ENCODE measurements at regions not wholly inside any gene's neighbourhood (a gene's known extent, or its start where the extent isn't known, plus 50 kb on each side); places are given as distances from the start of the nearest gene placed in this dataset.

DNA sequence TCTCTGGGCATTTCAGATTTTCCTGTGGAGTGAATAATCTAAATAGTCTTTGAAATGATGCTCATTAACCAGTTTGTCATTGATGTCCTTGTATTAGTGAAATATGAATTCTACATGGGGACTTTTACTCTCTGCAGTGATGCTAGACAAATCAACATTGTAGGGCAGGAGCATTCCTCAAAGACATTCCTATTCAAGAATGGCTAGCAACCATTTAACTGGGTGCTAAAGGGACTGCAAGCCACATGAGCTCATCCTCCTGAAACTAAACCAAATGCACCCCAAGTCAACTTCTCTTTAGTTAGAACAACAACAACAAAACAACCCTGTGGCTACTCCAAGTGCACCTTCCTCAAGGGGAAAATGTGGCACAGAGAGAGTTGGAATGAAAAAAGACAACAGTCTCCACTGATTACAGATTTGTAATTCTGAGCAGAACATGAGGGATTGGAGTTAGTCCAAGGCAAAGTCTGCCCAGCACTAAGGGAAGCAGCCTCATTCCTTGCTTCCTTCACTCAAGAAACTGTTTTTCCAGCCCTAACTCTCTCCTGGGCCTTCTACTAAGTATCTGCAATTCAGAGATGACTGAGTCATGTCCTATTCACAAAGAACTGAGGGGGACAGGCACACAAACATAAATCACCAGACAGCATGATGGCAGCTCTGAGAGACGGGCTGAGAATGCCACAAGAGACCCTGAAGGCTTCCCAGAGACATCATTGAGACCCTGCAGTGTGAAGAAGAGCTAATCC, 82.0 kb upstream of the WWC1 start:
- H3K4me3 ChIP-seq (ENCODE audit: low read depth, low read length), result no peak overlapping the region
- H3K9me3 ChIP-seq, result no peaks in the 10 kb centered on the region

DNA sequence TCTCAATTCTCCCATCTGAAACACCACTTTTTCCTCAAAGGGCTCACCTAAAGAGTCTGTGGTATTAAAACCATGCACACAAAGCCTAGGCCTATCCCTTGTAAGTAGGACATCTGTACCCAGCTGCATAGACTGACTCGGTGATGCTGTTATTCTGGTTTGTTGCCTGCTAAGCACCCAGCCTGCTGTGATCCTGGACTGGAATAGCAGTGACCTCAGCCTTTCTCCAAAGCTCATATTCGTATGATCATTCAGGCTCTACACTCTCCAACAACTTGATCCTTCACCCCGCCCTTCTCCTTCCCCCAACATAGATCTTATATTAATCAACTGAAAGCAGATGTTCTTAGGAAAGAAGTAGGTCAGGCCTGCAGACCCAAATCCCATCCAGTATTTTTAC, 81.4 kb upstream of the WWC1 start:
- no peak overlapping the region for H3K4me3 ChIP-seq (ENCODE audit: low read depth, low read length)
- no peaks in the 10 kb centered on the region for H3K4me1 ChIP-seq
- TF ChIP-seq, protein P1, sequence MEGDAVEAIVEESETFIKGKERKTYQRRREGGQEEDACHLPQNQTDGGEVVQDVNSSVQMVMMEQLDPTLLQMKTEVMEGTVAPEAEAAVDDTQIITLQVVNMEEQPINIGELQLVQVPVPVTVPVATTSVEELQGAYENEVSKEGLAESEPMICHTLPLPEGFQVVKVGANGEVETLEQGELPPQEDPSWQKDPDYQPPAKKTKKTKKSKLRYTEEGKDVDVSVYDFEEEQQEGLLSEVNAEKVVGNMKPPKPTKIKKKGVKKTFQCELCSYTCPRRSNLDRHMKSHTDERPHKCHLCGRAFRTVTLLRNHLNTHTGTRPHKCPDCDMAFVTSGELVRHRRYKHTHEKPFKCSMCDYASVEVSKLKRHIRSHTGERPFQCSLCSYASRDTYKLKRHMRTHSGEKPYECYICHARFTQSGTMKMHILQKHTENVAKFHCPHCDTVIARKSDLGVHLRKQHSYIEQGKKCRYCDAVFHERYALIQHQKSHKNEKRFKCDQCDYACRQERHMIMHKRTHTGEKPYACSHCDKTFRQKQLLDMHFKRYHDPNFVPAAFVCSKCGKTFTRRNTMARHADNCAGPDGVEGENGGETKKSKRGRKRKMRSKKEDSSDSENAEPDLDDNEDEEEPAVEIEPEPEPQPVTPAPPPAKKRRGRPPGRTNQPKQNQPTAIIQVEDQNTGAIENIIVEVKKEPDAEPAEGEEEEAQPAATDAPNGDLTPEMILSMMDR (IDR thresholded peaks at IDR 0.05; ENCODE audit: low read depth, low read length), result no peak
- H3K36me3 ChIP-seq, result no peaks in the 10 kb centered on the region
- no peak for DNase-seq
- H3K27me3 ChIP-seq, result no peaks in the 10 kb centered on the region
- no peaks in the 10 kb centered on the region for H3K9me3 ChIP-seq

More for the DNA sequence above, 82.0 kb upstream of the WWC1 start:
- no peaks in the 10 kb centered on the region for H3K36me3 ChIP-seq
- TF ChIP-seq, protein P1 (IDR thresholded peaks at IDR 0.05; ENCODE audit: low read depth, low read length), result no peak
- no peak for DNase-seq
- no peaks in the 10 kb centered on the region for H3K27me3 ChIP-seq
- no peaks in the 10 kb centered on the region for H3K4me1 ChIP-seq

DNA sequence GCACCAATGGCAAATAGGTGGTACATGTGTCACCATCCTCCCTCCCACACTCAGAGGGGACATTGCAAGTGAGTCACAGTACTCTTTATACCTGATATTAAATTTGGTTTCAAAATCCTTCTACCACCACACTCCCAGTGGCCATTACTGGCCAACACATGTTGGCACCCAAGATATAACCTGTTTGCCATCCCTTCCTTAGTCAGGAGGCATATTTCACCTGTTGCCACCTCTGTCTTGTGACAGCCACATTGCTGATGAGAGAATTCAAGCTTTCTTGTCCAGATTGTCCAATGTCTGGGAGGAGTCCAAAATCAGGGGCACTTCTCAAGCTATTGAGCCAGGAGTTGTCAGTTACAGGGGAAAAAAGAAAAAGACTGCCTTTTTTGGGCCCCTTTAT, 80.2 kb upstream of the WWC1 start:
- no peaks in the 10 kb centered on the region for H3K9me3 ChIP-seq
- DNase-seq, result no peak
- no peak overlapping the region for H3K4me3 ChIP-seq (ENCODE audit: low read depth, low read length)
- no peaks in the 10 kb centered on the region for H3K36me3 ChIP-seq
- no peaks in the 10 kb centered on the region for H3K27me3 ChIP-seq
- TF ChIP-seq, protein P1 (IDR thresholded peaks at IDR 0.05; ENCODE audit: low read depth, low read length), result no peak
- H3K4me1 ChIP-seq, result no peaks in the 10 kb centered on the region

DNA sequence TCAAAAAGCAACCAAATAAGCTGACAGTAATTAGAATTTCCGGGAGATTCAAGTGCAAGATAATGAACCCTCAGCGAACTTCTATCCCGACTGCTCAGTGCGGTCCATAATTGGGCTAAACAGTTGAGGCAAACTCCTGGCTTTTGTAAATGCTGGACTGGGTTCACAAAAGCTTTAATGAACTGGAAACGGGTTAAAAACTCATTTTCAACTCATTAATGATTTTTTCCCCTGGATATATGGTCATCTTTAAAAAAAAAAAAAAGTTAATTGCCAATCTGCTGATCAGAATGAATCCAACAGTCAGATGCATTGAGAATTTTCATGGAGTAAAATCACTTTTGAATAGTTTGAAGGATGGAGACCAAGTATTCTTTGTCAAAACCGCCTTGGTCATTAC, 79.5 kb upstream of the WWC1 start:
- H3K4me3 ChIP-seq (ENCODE audit: low read depth, low read length), result no peak overlapping the region
- TF ChIP-seq, protein P1 (IDR thresholded peaks at IDR 0.05; ENCODE audit: low read depth, low read length), result no peak
- H3K27me3 ChIP-seq, result no peaks in the 10 kb centered on the region
- no peak for DNase-seq
- H3K36me3 ChIP-seq, result no peaks in the 10 kb centered on the region
- H3K4me1 ChIP-seq, result no peaks in the 10 kb centered on the region
- H3K9me3 ChIP-seq, result no peaks in the 10 kb centered on the region

DNA sequence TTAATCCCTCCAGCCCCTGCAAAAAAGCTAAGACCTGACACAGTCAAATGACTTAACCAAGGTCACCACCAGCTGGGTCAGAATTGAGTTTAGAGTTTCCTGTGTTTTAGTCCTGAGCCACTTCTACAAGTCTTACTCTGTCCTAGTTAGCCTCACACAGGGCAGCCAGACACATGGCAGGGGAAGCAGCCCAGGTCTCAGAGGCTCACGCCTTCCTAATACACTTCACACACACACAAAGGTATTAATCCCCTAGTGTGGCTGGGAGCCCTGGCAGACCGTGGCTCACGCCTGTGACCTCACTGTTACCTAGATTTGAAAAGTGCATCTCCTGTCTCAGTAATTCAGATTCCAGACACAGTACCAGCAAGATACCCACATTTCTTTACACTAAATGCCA, 77.4 kb upstream of the WWC1 start:
- TF ChIP-seq, protein P1 (IDR thresholded peaks at IDR 0.05; ENCODE audit: low read depth, low read length), result no peak
- no peak for DNase-seq
- no peaks in the 10 kb centered on the region for H3K36me3 ChIP-seq
- H3K27me3 ChIP-seq, result no peaks in the 10 kb centered on the region
- no peaks in the 10 kb centered on the region for H3K9me3 ChIP-seq
- no peak overlapping the region for H3K4me3 ChIP-seq (ENCODE audit: low read depth, low read length)
- H3K4me1 ChIP-seq, result no peaks in the 10 kb centered on the region; the same call in 1 of the 2 replicates

DNA sequence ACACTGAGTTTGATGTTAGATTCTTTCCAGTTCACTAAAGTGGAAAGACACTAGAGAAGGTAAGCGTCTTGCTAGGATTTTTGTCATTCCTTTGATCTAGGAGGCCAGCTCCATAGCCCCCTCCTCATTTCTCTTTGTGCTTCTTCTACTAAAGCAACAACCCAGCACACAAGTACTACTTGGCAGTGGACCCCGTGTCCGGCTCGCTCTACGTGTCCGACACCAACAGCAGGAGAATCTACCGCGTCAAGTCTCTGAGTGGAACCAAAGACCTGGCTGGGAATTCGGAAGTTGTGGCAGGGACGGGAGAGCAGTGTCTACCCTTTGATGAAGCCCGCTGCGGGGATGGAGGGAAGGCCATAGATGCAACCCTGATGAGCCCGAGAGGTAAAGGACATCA, 76.6 kb upstream of the WWC1 start:
- Histone ChIP-seq H3K4me3 (ENCODE audit: low read depth, low read length) (no peak overlapping the region), H3K36me3 (no peaks in the 10 kb centered on the region), H3K4me1 (no peaks in the 10 kb centered on the region; the same call in none of the 2 replicates), H3K9me3 (no peaks in the 10 kb centered on the region), H3K27me3 (no peaks in the 10 kb centered on the region)
- TF ChIP-seq, protein P1 (IDR thresholded peaks at IDR 0.05; ENCODE audit: low read depth, low read length), result no peak
- no peak for DNase-seq

All from BE2C (cell line).